GM06990 (cell line): ENCODE measurements at regions not wholly inside any gene's neighbourhood (a gene's known extent, or its start where the extent isn't known, plus 50 kb on each side); places are given as distances from the start of the nearest gene placed in this dataset.

Experiments used
- DNase-seq: peaks from one replicate; pipeline ENCODE4 v3.0.0-alpha.2; 2011; ENCODE audit not compliant: insufficient read length; ENCODE audit errors: extremely low read depth
- H3K27me3 ChIP-seq: replicated peaks from 2 replicates; pipeline ENCODE4 v1.6.0; 2011; ENCODE audit warnings: low read length; ENCODE audit not compliant: control insufficient read depth, insufficient read depth
- H3K36me3 ChIP-seq: 2 replicates; pipeline ENCODE4 v1.5.1; 2011; ENCODE audit warnings: low read length; ENCODE audit not compliant: control insufficient read depth, insufficient read depth
- H3K4me3 ChIP-seq: replicated peaks from 2 replicates; pipeline ENCODE4 v1.5.1; 2011; ENCODE audit warnings: low read depth, mild to moderate bottlenecking, control low read depth, low read length
- CTCF ChIP-seq: IDR thresholded peaks from 2 replicates; pipeline ENCODE4 v1.5.1; 2011; ENCODE audit warnings: low read length, control low read depth, mild to moderate bottlenecking, inconsistent platforms; ENCODE audit not compliant: insufficient read depth, poor library complexity, severe bottlenecking

GRCh38 chr2:61774351-61774750 lies 79.5 kb downstream of the FAM161A start:
- TF ChIP-seq CTCF, result no peak
- Histone ChIP-seq H3K4me3 (no peak overlapping the region), H3K27me3 (no peaks in the 10 kb centered on the region), H3K36me3 (no peaks in the 10 kb centered on the region)
- no peak for DNase-seq

- Histone ChIP-seq H3K4me3 (no peak overlapping the region), H3K36me3 (no peaks in the 10 kb centered on the region), H3K27me3 (no peaks in the 10 kb centered on the region)
- no peak for TF ChIP-seq CTCF
- DNase-seq, result no peak
Measured at GRCh38 chr2:61771904-61772845, 81.7 kb downstream of the FAM161A start.

- Histone ChIP-seq H3K27me3 (no peaks in the 10 kb centered on the region), H3K36me3 (no peaks in the 10 kb centered on the region), H3K4me3 (no peak overlapping the region)
- no peak for DNase-seq
- TF ChIP-seq CTCF, result no peak
Measured at GRCh38 chr2:61770746-61771145, 83.1 kb downstream of the FAM161A start.

- H3K27me3 ChIP-seq, result no peaks in the 10 kb centered on the region
- H3K4me3 ChIP-seq, result no peak overlapping the region
- no peaks in the 10 kb centered on the region for H3K36me3 ChIP-seq
- no peak for TF ChIP-seq CTCF
- no peak for DNase-seq
Measured at GRCh38 chr2:61770298-61770697, 83.6 kb downstream of the FAM161A start.

DNA sequence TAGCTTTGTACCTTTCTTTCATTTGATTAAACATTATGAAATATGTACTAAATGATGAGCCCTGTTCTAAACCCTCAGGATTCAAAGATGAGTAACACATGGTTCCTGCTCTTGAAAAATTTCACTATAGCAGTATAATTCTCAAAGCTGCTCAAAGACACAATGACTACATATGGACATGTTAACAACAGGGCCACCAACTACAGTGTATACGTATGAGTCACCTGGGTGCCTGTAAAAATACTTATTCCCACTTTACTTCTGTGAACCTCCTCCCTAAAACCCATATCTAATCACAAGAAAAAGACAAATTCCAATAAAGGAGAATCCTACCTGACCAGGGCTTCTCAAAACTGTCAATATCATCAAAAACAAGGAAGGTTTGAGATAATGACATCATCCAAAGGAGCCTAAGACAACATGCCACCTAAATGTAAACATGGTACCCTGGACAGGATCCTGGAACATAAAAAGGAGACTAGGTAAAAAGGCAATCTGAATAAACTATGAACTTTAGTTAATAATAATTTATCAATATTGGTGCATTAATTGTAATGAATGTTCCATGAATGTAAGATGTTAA lies 84.7 kb downstream of the FAM161A start:
- Histone ChIP-seq H3K36me3 (no peaks in the 10 kb centered on the region), H3K27me3 (no peaks in the 10 kb centered on the region), H3K4me3 (no peak overlapping the region)
- no peak for DNase-seq
- TF ChIP-seq CTCF, result no peak
